Activated naive CD8-positive, alpha-beta T cell treated with anti-CD3 and anti-CD28 coated beads, Interleukin-2, amount 50 U/mL, for 24 hours (primary cell): ENCODE measurements at regions not wholly inside any gene's neighbourhood (a gene's known extent, or its start where the extent isn't known, plus 50 kb on each side); places are given as distances from the start of the nearest gene placed in this dataset.
"Not testable (repeated sequence)": the region's sequence is repeated elsewhere in the genome, so short reads cannot be mapped to it uniquely, and the experiment has no call there.

Experiments
- ATAC-seq: fragments of 150-1000 bp; cut with Tn5 transposase; one replicate; pipeline ENCODE4 v1.10.0; 2021
- DNase-seq: peaks from one replicate; pipeline ENCODE4 v3.0.0; 2021
- H3K27ac Mint-ChIP-seq: one replicate; pipeline ENCODE4 v1.8.0; 2021; ENCODE audit warnings: mild to moderate bottlenecking, mixed read lengths
- H3K27me3 Mint-ChIP-seq: one replicate; pipeline ENCODE4 v1.8.0; 2021; ENCODE audit warnings: mixed read lengths
- H3K36me3 Mint-ChIP-seq: one replicate; pipeline ENCODE4 v1.8.0; 2021; ENCODE audit warnings: low read depth, mixed read lengths
- H3K4me1 Mint-ChIP-seq: one replicate; pipeline ENCODE4 v1.8.0; 2021; ENCODE audit warnings: mixed read lengths
- H3K4me3 Mint-ChIP-seq: one replicate; pipeline ENCODE4 v1.8.0; 2021; ENCODE audit warnings: mild to moderate bottlenecking, moderate library complexity, mixed read lengths
- H3K9me3 Mint-ChIP-seq: one replicate; pipeline ENCODE4 v1.8.0; 2021; ENCODE audit warnings: mixed read lengths

GRCh38 chr2:15814946-15815345 lies 125.4 kb upstream of the MYCN start:
- Mint-ChIP-seq H3K36me3 (no peaks in the 10 kb centered on the region), H3K27me3 (peaks cover 26% of the 10 kb centered on the region)

GRCh38 chr2:15816226-15816625 lies 124.1 kb upstream of the MYCN start:
- Mint-ChIP-seq H3K27me3 (peaks cover 30% of the 10 kb centered on the region), H3K4me1 (no peaks in the 10 kb centered on the region), H3K4me3 (no peak overlapping the region), H3K9me3 (no peaks in the 10 kb centered on the region), H3K36me3 (no peaks in the 10 kb centered on the region), H3K27ac (no peak overlapping the region)
- no peak for ATAC-seq
- no peak for DNase-seq

More at GRCh38 chr2:15814946-15815345, 125.4 kb upstream of the MYCN start:
- Mint-ChIP-seq H3K4me1 (no peaks in the 10 kb centered on the region), H3K9me3 (no peaks in the 10 kb centered on the region), H3K27ac (no peak overlapping the region), H3K4me3 (no peak overlapping the region)
- DNase-seq (no peak), ATAC-seq (no peak)

GRCh38 chr2:15816674-15817406 lies 123.5 kb upstream of the MYCN start:
- Mint-ChIP-seq H3K4me3 (no peak overlapping the region), H3K9me3 (no peaks in the 10 kb centered on the region), H3K27me3 (peaks cover 30% of the 10 kb centered on the region), H3K4me1 (no peaks in the 10 kb centered on the region), H3K36me3 (no peaks in the 10 kb centered on the region), H3K27ac (no peak overlapping the region)
- ATAC-seq (no peak), DNase-seq (no peak)

DNA sequence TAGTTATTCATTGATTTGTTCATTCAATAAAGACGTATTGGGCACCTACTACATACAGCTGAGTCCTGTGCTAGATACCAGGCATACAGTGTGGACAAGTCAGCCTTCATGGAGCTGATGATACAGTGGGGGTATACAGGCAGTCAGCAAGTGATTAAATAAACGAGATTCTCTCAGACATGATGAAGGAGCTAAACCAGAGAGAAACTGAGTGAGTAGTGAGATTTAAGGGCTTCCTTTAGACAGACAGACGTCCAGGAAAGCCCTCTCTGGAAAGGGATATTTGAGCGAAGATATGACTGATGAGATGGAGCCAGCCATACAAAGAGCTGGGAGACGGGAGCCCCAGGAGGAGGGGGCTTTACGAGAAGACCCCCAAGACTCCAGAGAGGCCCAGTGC lies 122.6 kb upstream of the MYCN start:
- DNase-seq (no peak), ATAC-seq (no peak)
- peaks cover 30% of the 10 kb centered on the region for H3K27me3 Mint-ChIP-seq
- H3K36me3 Mint-ChIP-seq, result no peaks in the 10 kb centered on the region
- H3K27ac Mint-ChIP-seq, result no peak overlapping the region
- H3K9me3 Mint-ChIP-seq, result no peaks in the 10 kb centered on the region
- H3K4me3 Mint-ChIP-seq, result no peak overlapping the region
- H3K4me1 Mint-ChIP-seq, result no peaks in the 10 kb centered on the region

- Mint-ChIP-seq H3K36me3 (no peaks in the 10 kb centered on the region), H3K27ac (no peak overlapping the region), H3K4me3 (no peak overlapping the region), H3K27me3 (peaks cover 30% of the 10 kb centered on the region), H3K9me3 (no peaks in the 10 kb centered on the region), H3K4me1 (no peaks in the 10 kb centered on the region)
- ATAC-seq (no peak), DNase-seq (no peak)
Measured at GRCh38 chr2:15818318-15818753, 122.0 kb upstream of the MYCN start.

DNA sequence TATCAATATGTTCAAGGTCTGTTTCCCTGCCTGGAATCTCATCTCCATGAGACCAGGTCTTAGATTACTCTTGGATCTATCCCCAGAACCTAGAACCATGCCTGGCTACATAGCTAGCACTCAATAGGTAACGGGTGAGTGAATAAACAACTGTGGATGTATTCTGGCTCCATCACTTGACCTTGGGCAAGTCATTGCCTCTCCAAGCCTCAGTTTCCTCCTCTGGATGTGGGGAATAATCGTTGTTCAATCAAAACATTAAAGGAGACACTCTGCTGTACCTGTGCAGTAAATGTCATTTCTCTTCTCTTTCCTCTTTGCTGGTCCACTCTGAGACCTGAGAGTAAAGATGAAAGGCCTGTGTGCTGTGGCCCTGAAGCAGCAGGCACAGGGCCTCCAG lies 121.5 kb upstream of the MYCN start:
- H3K9me3 Mint-ChIP-seq, result no peaks in the 10 kb centered on the region
- H3K27ac Mint-ChIP-seq, result no peak overlapping the region
- H3K4me3 Mint-ChIP-seq, result no peak overlapping the region
- H3K36me3 Mint-ChIP-seq, result no peaks in the 10 kb centered on the region
- ATAC-seq, result no peak
- peaks cover 29% of the 10 kb centered on the region for H3K27me3 Mint-ChIP-seq
- no peak for DNase-seq
- H3K4me1 Mint-ChIP-seq, result no peaks in the 10 kb centered on the region

DNA sequence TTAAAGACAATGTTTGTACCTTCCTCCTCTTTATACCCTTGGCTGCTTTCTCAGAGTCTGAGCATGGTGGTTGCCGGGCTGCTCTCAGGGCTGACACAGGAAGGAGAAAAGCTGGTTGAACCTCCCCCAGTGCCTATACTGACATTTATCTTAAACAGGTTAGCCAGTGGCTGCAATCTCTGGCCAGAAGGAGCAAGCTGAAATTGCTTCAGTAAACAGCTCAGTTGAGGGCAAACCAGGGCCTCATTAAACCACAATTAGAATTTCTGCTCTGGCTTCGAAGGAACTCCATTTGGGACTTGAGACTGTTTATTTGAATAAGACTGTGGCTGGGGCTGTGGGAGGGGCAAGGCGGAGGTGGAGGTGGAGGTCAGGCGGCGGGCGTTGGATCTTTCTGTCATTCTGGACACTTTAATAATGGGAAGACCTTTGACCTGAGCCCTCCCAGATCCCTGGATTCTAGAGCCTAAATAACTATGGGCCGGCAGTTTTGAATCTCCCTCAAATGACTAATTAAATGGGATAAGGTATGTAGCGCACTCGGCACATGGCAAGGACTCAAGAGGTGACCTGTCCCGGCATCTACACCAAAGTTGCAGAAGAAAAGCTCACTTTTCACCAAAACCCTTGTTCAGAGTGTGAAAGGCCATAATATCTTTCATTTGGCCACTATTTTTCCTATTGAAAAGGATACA lies 120.6 kb upstream of the MYCN start:
- no peaks in the 10 kb centered on the region for H3K36me3 Mint-ChIP-seq
- H3K27me3 Mint-ChIP-seq, result peaks cover 26% of the 10 kb centered on the region
- no peaks in the 10 kb centered on the region for H3K4me1 Mint-ChIP-seq
- H3K4me3 Mint-ChIP-seq, result no peak overlapping the region
- no peak for ATAC-seq
- no peaks in the 10 kb centered on the region for H3K9me3 Mint-ChIP-seq
- no peak for DNase-seq
- no peak overlapping the region for H3K27ac Mint-ChIP-seq

DNA sequence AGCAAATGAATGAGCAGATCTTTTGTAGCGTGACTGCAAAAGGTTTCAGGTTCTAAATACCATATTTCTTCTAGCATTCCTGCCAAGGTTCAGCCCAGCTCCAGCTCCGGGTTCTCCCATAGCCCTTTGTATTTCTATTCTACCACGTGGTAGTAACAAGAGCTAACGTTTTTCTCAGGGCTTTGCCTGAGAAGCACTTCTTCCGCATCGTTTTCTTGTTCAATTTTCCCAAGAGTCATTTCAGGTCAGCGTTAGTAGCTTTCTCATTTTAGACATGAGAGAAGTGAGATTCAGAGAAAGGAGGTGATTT lies 120.1 kb upstream of the MYCN start:
- H3K27me3 Mint-ChIP-seq, result peaks cover 26% of the 10 kb centered on the region
- no peaks in the 10 kb centered on the region for H3K4me1 Mint-ChIP-seq
- H3K4me3 Mint-ChIP-seq, result no peak overlapping the region
- no peak overlapping the region for H3K27ac Mint-ChIP-seq
- H3K9me3 Mint-ChIP-seq, result no peaks in the 10 kb centered on the region
- DNase-seq, result no peak
- ATAC-seq, result no peak
- H3K36me3 Mint-ChIP-seq, result no peaks in the 10 kb centered on the region

DNA sequence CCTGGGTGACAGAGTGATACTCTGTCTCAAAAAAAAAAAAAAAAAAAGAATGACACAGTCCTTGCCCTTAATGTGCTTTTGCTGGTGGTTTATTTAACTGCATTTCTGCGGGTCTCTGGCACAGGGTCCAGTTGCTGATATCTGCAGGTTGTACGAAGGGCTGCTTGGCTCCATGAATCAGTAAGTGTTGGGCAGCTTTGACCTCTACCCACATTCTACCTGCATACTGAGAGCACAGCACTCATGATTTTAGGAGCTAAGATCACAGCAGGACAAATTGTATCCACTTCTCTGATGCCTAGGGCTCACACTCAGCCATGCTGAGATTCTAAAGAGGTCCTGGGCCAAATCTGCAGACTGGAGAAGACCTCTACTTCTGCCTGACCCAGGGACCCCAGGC lies 119.4 kb upstream of the MYCN start:
- no peaks in the 10 kb centered on the region for H3K36me3 Mint-ChIP-seq
- no peaks in the 10 kb centered on the region for H3K4me1 Mint-ChIP-seq
- no peak overlapping the region for H3K4me3 Mint-ChIP-seq
- ATAC-seq (no peak), DNase-seq (no peak)
- H3K27me3 Mint-ChIP-seq, result peaks cover 26% of the 10 kb centered on the region
- no peak overlapping the region for H3K27ac Mint-ChIP-seq
- no peaks in the 10 kb centered on the region for H3K9me3 Mint-ChIP-seq

- Mint-ChIP-seq H3K27me3 (peaks cover 19% of the 10 kb centered on the region), H3K4me1 (no peaks in the 10 kb centered on the region), H3K4me3 (no peak overlapping the region), H3K36me3 (no peaks in the 10 kb centered on the region), H3K9me3 (no peaks in the 10 kb centered on the region), H3K27ac (no peak overlapping the region)
- DNase-seq (no peak), ATAC-seq (no peak)
Measured at GRCh38 chr2:15822151-15823044, 118.0 kb upstream of the MYCN start.

- no peak for ATAC-seq
- Mint-ChIP-seq H3K27ac (no peak overlapping the region), H3K27me3 (peaks cover 8% of the 10 kb centered on the region), H3K36me3 (no peaks in the 10 kb centered on the region), H3K4me3 (no peak overlapping the region), H3K9me3 (no peaks in the 10 kb centered on the region), H3K4me1 (no peaks in the 10 kb centered on the region)
- no peak for DNase-seq
Measured at GRCh38 chr2:15823459-15824396, 116.6 kb upstream of the MYCN start.

- H3K4me1 Mint-ChIP-seq, H3K9me3 Mint-ChIP-seq, H3K4me3 Mint-ChIP-seq, DNase-seq, H3K27ac Mint-ChIP-seq, H3K36me3 Mint-ChIP-seq, ATAC-seq, H3K27me3 Mint-ChIP-seq: not testable (repeated sequence)
Measured at GRCh38 chr2:15824467-15824866, 115.9 kb upstream of the MYCN start.

DNA sequence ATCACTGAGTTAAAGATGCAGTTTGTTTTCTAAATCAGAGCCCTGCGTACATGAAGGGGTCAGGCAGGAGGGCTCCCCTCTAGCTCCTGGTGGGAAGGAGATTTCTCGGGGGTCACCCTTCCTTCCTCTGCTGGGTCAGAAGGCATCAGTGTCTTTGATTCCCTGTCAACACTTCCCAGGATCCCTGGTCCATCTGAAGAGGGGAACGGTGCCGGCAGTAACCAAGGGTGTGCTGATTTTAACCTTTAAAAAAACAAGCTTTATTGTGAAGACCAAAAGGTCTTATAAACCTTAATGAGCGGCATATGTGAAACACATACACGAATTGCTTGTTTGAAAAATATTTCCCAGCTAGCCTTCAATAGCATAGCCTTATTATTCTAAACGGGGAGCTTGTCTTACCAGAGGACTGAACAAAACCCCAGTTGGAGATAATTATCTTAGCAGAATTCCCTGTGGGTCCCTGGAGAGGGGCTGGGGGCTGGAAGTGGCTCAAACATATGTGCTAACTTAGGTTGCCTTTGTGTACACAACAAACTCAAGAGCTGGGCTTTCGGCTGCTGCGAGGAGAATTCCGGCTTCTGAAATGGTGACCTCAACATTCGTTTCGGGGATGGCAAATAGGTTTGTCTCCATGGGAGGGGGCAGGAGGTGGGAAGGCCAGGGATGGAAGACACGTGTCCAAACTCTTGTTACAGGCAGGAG lies 114.9 kb upstream of the MYCN start:
- no peaks in the 10 kb centered on the region for H3K9me3 Mint-ChIP-seq
- no peak overlapping the region for H3K4me3 Mint-ChIP-seq
- ATAC-seq (no peak), DNase-seq (no peak)
- no peaks in the 10 kb centered on the region for H3K4me1 Mint-ChIP-seq
- no peak overlapping the region for H3K27ac Mint-ChIP-seq
- no peaks in the 10 kb centered on the region for H3K36me3 Mint-ChIP-seq
- H3K27me3 Mint-ChIP-seq, result peaks cover under 1% of the 10 kb centered on the region
